ENCODE measurements at regions not wholly inside any gene's neighbourhood (a gene's known extent, or its start where the extent isn't known, plus 50 kb on each side); places are given as distances from the start of the nearest gene placed in this dataset.

DNA sequence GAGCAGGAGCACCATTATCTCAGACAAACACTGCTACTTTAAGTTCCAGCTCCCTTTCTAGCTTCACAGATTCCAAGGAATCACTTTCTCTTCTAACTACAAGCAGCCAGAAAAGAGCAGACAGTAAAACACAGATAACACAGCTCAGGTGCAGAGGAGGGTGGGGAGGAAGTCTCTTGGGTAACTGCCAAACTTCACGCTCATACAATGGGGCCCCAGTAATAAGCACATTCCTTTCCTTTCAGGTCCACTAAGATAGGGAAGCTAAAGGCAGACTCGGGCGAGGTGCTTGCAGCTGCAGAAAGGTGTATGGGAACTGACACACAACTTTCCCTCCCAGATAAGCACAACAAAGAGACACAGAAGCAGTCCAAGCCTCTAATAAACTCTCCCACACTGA lies 69.2 kb upstream of the OR9G4 start:
- Histone ChIP-seq H4K20me1 (ENCODE audit: insufficient read depth, low read length) (no peaks in the 10 kb centered on the region), H3K4me3 (ENCODE audit: low read length) (no peak overlapping the region), H3K27ac (ENCODE audit: low read length) (no peak overlapping the region), H3K4me2 (ENCODE audit: low read length) (no peak overlapping the region), H3K79me2 (ENCODE audit: low read length) (no peaks in the 10 kb centered on the region), H2AFZ (ENCODE audit: low read depth, low read length) (no peak overlapping the region), H3K27me3 (ENCODE audit: low read depth, low read length) (0 out of 2 replicates have a peak, but pooled peaks cover 5% of the 10 kb centered on the region), H3K4me1 (ENCODE audit: low read length) (no peaks in the 10 kb centered on the region), H3K9ac (ENCODE audit: low read length) (no peak overlapping the region), H3K36me3 (replicated peaks; ENCODE audit: low read depth, low read length) (no peaks in the 10 kb centered on the region), H3K9me3 (ENCODE audit: insufficient read depth, low read length) (no peaks in the 10 kb centered on the region)
- TF ChIP-seq, protein P1, sequence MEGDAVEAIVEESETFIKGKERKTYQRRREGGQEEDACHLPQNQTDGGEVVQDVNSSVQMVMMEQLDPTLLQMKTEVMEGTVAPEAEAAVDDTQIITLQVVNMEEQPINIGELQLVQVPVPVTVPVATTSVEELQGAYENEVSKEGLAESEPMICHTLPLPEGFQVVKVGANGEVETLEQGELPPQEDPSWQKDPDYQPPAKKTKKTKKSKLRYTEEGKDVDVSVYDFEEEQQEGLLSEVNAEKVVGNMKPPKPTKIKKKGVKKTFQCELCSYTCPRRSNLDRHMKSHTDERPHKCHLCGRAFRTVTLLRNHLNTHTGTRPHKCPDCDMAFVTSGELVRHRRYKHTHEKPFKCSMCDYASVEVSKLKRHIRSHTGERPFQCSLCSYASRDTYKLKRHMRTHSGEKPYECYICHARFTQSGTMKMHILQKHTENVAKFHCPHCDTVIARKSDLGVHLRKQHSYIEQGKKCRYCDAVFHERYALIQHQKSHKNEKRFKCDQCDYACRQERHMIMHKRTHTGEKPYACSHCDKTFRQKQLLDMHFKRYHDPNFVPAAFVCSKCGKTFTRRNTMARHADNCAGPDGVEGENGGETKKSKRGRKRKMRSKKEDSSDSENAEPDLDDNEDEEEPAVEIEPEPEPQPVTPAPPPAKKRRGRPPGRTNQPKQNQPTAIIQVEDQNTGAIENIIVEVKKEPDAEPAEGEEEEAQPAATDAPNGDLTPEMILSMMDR (IDR thresholded peaks at IDR 0.05; ENCODE audit: low read depth, low read length), result no peak
- TF ChIP-seq EZH2phosphoT487 (IDR thresholded peaks at IDR 0.05; ENCODE audit: low read depth), result no peak

DNA sequence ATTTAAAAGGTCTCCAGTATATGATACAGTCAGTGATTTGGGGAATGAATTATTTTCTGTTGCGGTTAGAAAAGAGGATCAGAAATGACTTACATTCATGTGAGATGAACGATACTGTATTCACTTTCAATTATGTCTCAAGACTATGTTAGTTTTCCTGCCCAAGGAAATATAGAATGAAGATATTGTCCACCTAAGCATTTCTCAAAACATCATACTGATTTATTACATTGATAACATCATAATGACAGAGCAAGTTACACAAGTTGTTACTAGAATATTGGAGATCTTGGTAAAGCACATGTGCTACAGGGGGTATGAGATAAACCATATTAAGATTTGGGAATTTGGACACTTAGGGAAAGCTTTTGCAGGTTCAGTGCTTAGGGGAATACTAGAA lies 67.8 kb upstream of the OR9G4 start:
- Histone ChIP-seq H3K9ac (ENCODE audit: low read length) (no peak overlapping the region), H3K79me2 (ENCODE audit: low read length) (no peaks in the 10 kb centered on the region), H3K4me3 (ENCODE audit: low read length) (no peak overlapping the region), H3K36me3 (replicated peaks; ENCODE audit: low read depth, low read length) (no peaks in the 10 kb centered on the region), H3K4me1 (ENCODE audit: low read length) (no peaks in the 10 kb centered on the region), H4K20me1 (ENCODE audit: insufficient read depth, low read length) (no peaks in the 10 kb centered on the region), H2AFZ (ENCODE audit: low read depth, low read length) (no peak overlapping the region), H3K27ac (ENCODE audit: low read length) (no peak overlapping the region), H3K9me3 (ENCODE audit: insufficient read depth, low read length) (no peaks in the 10 kb centered on the region), H3K27me3 (ENCODE audit: low read depth, low read length) (0 out of 2 replicates have a peak, but pooled peaks cover 5% of the 10 kb centered on the region), H3K4me2 (ENCODE audit: low read length) (no peak overlapping the region)
- no peak for TF ChIP-seq EZH2phosphoT487 (IDR thresholded peaks at IDR 0.05; ENCODE audit: low read depth)
- TF ChIP-seq, protein P1 (IDR thresholded peaks at IDR 0.05; ENCODE audit: low read depth, low read length), result no peak

DNA sequence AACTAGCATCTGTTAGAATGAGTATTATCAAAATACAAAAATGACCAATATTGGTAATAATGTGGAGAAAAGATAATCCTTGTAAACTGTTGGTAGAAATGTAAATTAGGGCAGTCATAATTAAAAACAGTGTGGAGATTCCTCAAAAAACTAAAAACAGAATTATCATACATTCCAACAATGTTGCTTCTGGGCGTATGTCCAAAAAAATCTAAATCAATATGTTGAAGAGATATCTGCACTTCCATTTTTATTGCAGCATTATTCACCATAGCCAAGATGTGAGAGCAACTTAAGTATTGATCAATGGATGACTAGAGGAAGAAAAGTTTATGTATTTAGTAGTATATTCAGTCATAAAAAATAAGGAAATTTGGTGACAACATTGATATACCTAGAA lies 59.8 kb upstream of the OR9G4 start:
- no peak overlapping the region for H3K4me2 ChIP-seq (ENCODE audit: low read length)
- H3K4me1 ChIP-seq (ENCODE audit: low read length), result no peaks in the 10 kb centered on the region
- H4K20me1 ChIP-seq (ENCODE audit: insufficient read depth, low read length), result no peaks in the 10 kb centered on the region
- no peaks in the 10 kb centered on the region for H3K79me2 ChIP-seq (ENCODE audit: low read length)
- no peak for TF ChIP-seq EZH2phosphoT487 (IDR thresholded peaks at IDR 0.05; ENCODE audit: low read depth)
- TF ChIP-seq, protein P1 (IDR thresholded peaks at IDR 0.05; ENCODE audit: low read depth, low read length), result no peak
- H3K9ac ChIP-seq (ENCODE audit: low read length), result no peak overlapping the region
- H3K36me3 ChIP-seq (replicated peaks; ENCODE audit: low read depth, low read length), result no peaks in the 10 kb centered on the region
- H2AFZ ChIP-seq (ENCODE audit: low read depth, low read length), result no peak overlapping the region
- no peak overlapping the region for H3K4me3 ChIP-seq (ENCODE audit: low read length)
- no peaks in the 10 kb centered on the region for H3K9me3 ChIP-seq (ENCODE audit: insufficient read depth, low read length)
- H3K27me3 ChIP-seq (ENCODE audit: low read depth, low read length), result no peaks in the 10 kb centered on the region
- H3K27ac ChIP-seq (ENCODE audit: low read length), result no peak overlapping the region

DNA sequence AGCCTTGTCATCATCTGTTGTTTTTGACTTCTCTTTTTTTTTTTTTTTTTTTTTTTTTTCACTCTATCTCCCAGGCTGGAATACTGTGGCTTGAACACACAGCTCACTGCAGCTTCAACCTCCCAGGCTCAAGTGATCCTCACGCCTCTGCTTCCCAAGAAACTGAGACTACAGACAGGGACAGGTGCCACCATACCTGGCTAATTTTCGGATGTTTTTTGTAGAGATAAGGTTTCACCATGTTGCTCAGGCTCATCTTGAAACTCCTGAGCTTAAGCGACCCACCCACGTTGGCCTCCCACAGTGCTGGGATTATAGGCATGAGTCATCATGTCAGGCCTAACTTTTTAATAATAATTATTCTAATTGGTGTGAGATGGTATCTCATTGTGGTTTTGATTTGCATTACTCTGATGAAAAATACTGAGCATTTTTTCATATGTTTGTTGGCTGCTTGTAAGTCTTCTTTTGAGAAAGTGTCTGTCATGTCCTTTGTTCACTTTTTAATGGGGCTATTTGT lies 51.3 kb upstream of the OR9G4 start:
- Histone ChIP-seq H3K27me3 (ENCODE audit: low read depth, low read length) (no peaks in the 10 kb centered on the region), H2AFZ (ENCODE audit: low read depth, low read length) (no peak overlapping the region), H3K9me3 (ENCODE audit: insufficient read depth, low read length) (no peaks in the 10 kb centered on the region), H3K4me1 (ENCODE audit: low read length) (peaks cover 5% of the 10 kb centered on the region; the same call in 1 of the 2 replicates), H3K9ac (ENCODE audit: low read length) (no peak overlapping the region), H3K36me3 (replicated peaks; ENCODE audit: low read depth, low read length) (no peaks in the 10 kb centered on the region), H3K27ac (ENCODE audit: low read length) (no peak overlapping the region), H3K4me3 (ENCODE audit: low read length) (no peak overlapping the region), H3K79me2 (ENCODE audit: low read length) (no peaks in the 10 kb centered on the region), H4K20me1 (ENCODE audit: insufficient read depth, low read length) (no peaks in the 10 kb centered on the region), H3K4me2 (ENCODE audit: low read length) (no peak overlapping the region)
- TF ChIP-seq EZH2phosphoT487 (IDR thresholded peaks at IDR 0.05; ENCODE audit: low read depth), result no peak
- TF ChIP-seq, protein P1 (IDR thresholded peaks at IDR 0.05; ENCODE audit: low read depth, low read length), result no peak
